Keratinocyte (primary cell): ENCODE measurements at regions not wholly inside any gene's neighbourhood (a gene's known extent, or its start where the extent isn't known, plus 50 kb on each side); places are given as distances from the start of the nearest gene placed in this dataset.

Experiments used
- DNase-seq: peaks from one replicate; pipeline ENCODE4 v3.0.0-alpha.2; 2011; ENCODE audit warnings: low read depth, missing footprints, low spot score
- FAIRE-seq: peaks from 2 replicates; lab custom pipeline; 2011; peaks lifted over from hg19 to GRCh38; lab: Jason Lieb, UNC
- H2AFZ ChIP-seq: 2 replicates; pipeline ENCODE4 v1.6.0; 2012; ENCODE audit warnings: low read length, control low read depth, inconsistent platforms; ENCODE audit not compliant: control insufficient read depth
- H3K27ac ChIP-seq: 2 replicates; pipeline ENCODE4 v1.5.1; 2011; ENCODE audit warnings: low read length; ENCODE audit not compliant: control insufficient read depth, insufficient read depth
- H3K27me3 ChIP-seq: 3 replicates; pipeline ENCODE4 v1.6.0; 2011; ENCODE audit warnings: low read length; ENCODE audit not compliant: control insufficient read depth, insufficient read depth; ENCODE audit errors: extremely low read depth
- H3K36me3 ChIP-seq, 2 experiments: 2 replicates in 1 of 2; 3 replicates in 1 of 2; pipeline ENCODE4 v1.5.1; 2011; ENCODE audit warnings: low read length in 2 of 2, mild to moderate bottlenecking in 1 of 2; ENCODE audit not compliant: control insufficient read depth in 2 of 2, insufficient read depth in 2 of 2; ENCODE audit errors: extremely low read depth in 1 of 2
- H3K4me1 ChIP-seq: 3 replicates; pipeline ENCODE4 v1.5.1; 2011; ENCODE audit warnings: low read length; ENCODE audit not compliant: control insufficient read depth, insufficient read depth; ENCODE audit errors: extremely low read depth
- H3K4me2 ChIP-seq: 3 replicates; pipeline ENCODE4 v1.6.0; 2011; ENCODE audit warnings: low read depth, low read length; ENCODE audit not compliant: control insufficient read depth, insufficient read depth; ENCODE audit errors: extremely low read depth
- H3K4me3 ChIP-seq, 3 experiments: fragments of 200-600 bp in 1 of 3; sonication (generic) in 1 of 3; 2 replicates in 2 of 3; 3 replicates in 1 of 3; pipeline ENCODE4 v1.5.1; 2011 to 2016; ENCODE audit warnings: low read length in 3 of 3, mild to moderate bottlenecking in 3 of 3, control low read depth in 2 of 3, inconsistent platforms in 1 of 3, low read depth in 1 of 3, mixed read lengths in 1 of 3, mixed run types in 1 of 3, moderate library complexity in 1 of 3; ENCODE audit not compliant: control insufficient read depth in 2 of 3, insufficient read depth in 2 of 3; ENCODE audit errors: extremely low read depth in 1 of 3
- H3K79me2 ChIP-seq: 2 replicates; pipeline ENCODE4 v1.6.0; 2012; ENCODE audit warnings: low read length; ENCODE audit not compliant: control insufficient read depth, insufficient read depth
- H3K9ac ChIP-seq: 3 replicates; pipeline ENCODE4 v1.6.0; 2011; ENCODE audit warnings: low read length; ENCODE audit not compliant: control insufficient read depth, insufficient read depth; ENCODE audit errors: extremely low read depth
- H3K9me1 ChIP-seq: 3 replicates; pipeline ENCODE4 v1.6.0; 2011; ENCODE audit warnings: low read length; ENCODE audit not compliant: control insufficient read depth, insufficient read depth; ENCODE audit errors: extremely low read depth
- H3K9me3 ChIP-seq: 2 replicates; pipeline ENCODE4 v1.5.1; 2012; ENCODE audit warnings: low read depth, low read length; ENCODE audit not compliant: control insufficient read depth
- H4K20me1 ChIP-seq: 3 replicates; pipeline ENCODE4 v1.6.0; 2011; ENCODE audit warnings: low read length; ENCODE audit not compliant: control insufficient read depth, insufficient read depth; ENCODE audit errors: extremely low read depth
- CTCF ChIP-seq, 3 experiments: IDR thresholded peaks in 1 of 3; conservative IDR thresholded peaks in 1 of 3; optimal IDR thresholded peaks in 1 of 3; 2 replicates in 2 of 3; 3 replicates in 1 of 3; pipeline versions ENCODE3 to v1.5.1; 2011; ENCODE audit warnings: low read length in 3 of 3, mild to moderate bottlenecking in 3 of 3, moderate library complexity in 2 of 3, control low read depth in 1 of 3, inconsistent platforms in 1 of 3; ENCODE audit not compliant: insufficient read depth in 2 of 3; ENCODE audit errors: extremely low read depth in 1 of 3
- EZH2 ChIP-seq: IDR thresholded peaks from one replicate; pipeline ENCODE4 v1.6.1; 2012; ENCODE audit warnings: inconsistent platforms, mild to moderate bottlenecking, low read length, moderate library complexity
- dilution Hi-C: fragments of 300-500 bp; cut with MboI; formaldehyde crosslinking; loops from one replicate; pipeline ENCODE4 v1.7.0; 2020; ENCODE audit warnings: low sequenced_read_pairs; ENCODE audit not compliant: extremely low pct_ligation_motif_present

DNA sequence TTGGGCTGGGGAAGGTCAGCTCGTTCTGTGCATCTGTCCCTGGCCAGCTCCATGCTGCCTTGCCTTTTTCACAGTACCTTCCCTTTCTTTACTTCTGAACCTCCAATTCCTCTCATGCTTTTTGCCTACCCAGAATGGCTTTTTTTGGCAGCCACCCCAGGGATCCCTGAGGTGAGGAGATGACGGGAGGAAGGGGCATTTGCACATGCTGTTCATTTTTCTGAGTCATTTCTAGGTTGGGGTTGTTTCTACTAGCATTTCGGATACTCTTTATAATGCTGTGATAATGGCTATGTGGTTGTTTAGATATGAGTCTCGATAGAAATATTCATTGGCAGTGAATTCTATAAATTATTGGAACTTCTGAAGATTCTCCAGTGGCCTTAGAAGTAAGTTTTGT is 415.1 kb upstream of the FZD8 start:
- FAIRE-seq, result no peak
- no peaks in the 10 kb centered on the region for H3K9me1 ChIP-seq
- H3K9me3 ChIP-seq, result no peaks in the 10 kb centered on the region
- H3K79me2 ChIP-seq, result no peaks in the 10 kb centered on the region
- H3K27ac ChIP-seq, result no peak overlapping the region
- H2AFZ ChIP-seq, result no peak overlapping the region
- H3K9ac ChIP-seq, result no peak overlapping the region
- no peak for TF ChIP-seq EZH2
- no peak for TF ChIP-seq CTCF (optimal IDR thresholded peaks at IDR 0.05 in 1 of 3, IDR thresholded peaks at IDR 0.05 in 1 of 3, conservative IDR thresholded peaks at IDR 0.05 in 1 of 3; ENCODE audit: extremely low read depth in 1 of 3, insufficient read depth in 2 of 3, low read length in 3 of 3)
- H3K27me3 ChIP-seq, result no peaks in the 10 kb centered on the region
- H3K4me1 ChIP-seq, result no peaks in the 10 kb centered on the region
- no peak overlapping the region for H3K4me2 ChIP-seq
- no peak overlapping the region for H3K4me3 ChIP-seq
- DNase-seq, result no peak
- dilution Hi-C loops, result no loop called here
- H3K36me3 ChIP-seq, result no peaks in the 10 kb centered on the region
- no peaks in the 10 kb centered on the region for H4K20me1 ChIP-seq

- no peak for DNase-seq
- no peak for TF ChIP-seq CTCF (optimal IDR thresholded peaks at IDR 0.05 in 1 of 3, IDR thresholded peaks at IDR 0.05 in 1 of 3, conservative IDR thresholded peaks at IDR 0.05 in 1 of 3; ENCODE audit: extremely low read depth in 1 of 3, insufficient read depth in 2 of 3, low read length in 3 of 3)
- TF ChIP-seq EZH2, result no peak
- H3K27me3 ChIP-seq, result no peaks in the 10 kb centered on the region
- no peaks in the 10 kb centered on the region for H3K9me1 ChIP-seq
- H3K4me1 ChIP-seq, result no peaks in the 10 kb centered on the region
- no peak overlapping the region for H3K9ac ChIP-seq
- no peaks in the 10 kb centered on the region for H3K9me3 ChIP-seq
- no peak overlapping the region for H3K4me3 ChIP-seq
- H2AFZ ChIP-seq, result no peak overlapping the region
- no peak overlapping the region for H3K27ac ChIP-seq
- no peaks in the 10 kb centered on the region for H3K79me2 ChIP-seq
- H4K20me1 ChIP-seq, result no peaks in the 10 kb centered on the region
- no peak for FAIRE-seq
- H3K36me3 ChIP-seq, result no peaks in the 10 kb centered on the region
- dilution Hi-C loops, result no loop called here
- H3K4me2 ChIP-seq, result no peak overlapping the region
These were observed 411.7 kb upstream of the FZD8 start for GRCh38 chr10:36053775-36054174.
